ENCODE measurements at regions not wholly inside any gene's neighbourhood (a gene's known extent, or its start where the extent isn't known, plus 50 kb on each side); places are given as distances from the start of the nearest gene placed in this dataset.
A peak's percentile ranks its signal among the peaks of the same experiment; 100 is the strongest.
"Not testable (repeated sequence)": the region's sequence is repeated elsewhere in the genome, so short reads cannot be mapped to it uniquely, and the experiment has no call there.

DNA sequence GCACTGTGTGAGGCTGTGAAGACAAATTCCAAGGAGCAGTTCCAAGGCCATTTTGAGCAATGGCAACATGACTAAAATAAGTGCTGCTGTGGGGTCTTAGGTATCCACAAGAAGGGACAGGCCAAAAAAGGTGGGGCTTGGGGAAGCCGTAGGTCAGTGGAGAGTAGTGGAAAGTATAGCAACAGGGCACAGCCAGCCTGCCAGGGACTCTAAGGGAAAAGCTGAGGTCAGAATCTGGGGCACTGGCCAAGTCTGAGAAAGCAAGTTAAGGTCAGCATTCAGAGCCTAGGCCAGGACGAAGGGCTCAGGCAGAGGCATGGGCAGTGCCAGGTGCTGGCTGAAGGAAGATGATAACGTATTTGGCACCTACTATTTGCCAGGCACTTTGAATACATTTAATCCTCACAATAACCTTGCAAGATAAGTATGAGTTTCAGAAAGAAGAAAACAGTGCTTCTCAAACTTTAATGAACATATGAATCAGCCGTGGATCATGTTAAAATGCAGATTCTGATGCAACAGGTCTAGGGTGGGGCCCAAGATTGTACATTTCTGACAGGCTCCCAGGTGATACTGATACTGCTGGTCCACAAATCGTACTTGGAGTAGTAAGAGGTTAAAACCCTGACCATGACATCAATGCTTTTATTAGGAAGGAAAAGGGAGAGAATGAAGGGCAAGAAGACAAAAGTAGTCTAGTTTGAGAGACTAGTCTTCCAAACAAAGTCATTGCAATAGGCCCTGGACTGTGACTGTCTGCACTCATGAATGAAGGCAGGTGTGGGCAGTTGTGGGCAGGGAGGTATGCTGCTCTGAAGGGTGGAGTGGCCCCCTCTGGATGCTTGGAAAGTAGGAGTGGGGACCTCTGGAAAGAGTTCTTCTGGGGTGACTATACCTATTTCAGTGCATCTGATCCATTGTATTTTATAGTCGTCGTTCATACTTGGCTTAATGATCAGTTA lies 106.3 kb upstream of the ANKRD28 start:
- DNase-seq: no peak

DNA sequence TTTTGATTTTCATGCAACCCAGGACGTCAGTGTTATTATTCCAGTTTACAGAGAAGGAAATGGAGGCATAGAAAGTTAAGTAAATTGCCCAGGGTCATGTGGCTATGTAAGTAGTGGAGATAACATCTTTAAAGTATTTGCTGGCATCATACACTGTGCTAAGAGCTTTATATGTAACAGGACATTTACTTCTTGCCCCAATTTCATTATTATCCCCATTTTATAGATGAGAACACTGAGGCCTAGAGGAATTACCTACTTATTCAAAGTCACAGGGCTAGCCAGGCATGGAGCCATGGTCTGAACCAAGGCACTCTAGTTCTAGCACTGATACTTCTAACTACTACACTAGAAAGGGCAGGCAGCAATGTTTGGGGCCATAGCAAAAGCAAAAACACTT lies 107.3 kb upstream of the ANKRD28 start:
- DNase-seq: no peak

DNA sequence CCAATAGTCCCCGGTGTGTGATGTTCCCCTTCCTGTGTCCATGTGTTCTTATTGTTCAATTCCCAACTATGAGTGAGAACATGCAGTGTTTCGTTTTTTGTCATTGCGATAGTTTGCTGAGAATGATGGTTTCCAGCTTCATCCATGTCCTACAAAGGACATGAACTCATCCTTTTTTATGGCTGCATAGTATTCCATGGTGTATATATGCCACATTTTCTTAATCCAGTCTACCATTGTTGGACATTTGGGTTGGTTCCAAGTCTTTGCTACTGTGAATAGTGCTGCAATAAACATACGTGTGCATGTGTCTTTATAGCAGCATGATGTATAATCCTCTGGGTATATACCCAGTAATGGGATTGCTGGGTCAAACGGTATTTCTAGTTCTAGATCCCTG lies 109.6 kb upstream of the ANKRD28 start:
- DNase-seq: not testable (repeated sequence)

DNA sequence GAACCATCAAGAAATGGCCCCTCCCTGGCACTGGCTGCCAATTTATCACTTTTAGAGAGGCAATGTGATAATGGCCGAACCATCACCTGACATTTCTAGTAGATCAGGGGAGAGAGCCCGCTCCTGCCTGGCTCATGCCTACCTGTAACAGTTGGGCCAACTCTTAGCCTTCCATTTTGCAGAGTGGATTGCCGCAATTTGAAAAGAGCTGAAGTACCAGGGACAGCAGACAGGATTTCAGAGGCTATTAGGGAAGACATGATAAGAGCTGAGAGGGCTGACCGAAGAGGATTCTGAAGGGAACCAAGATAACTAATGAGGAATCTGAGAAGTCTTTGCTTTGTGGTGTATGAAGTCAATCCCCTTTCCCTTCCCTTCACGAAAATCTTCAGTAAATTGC lies 121.2 kb upstream of the ANKRD28 start:
- no peak for DNase-seq

DNA sequence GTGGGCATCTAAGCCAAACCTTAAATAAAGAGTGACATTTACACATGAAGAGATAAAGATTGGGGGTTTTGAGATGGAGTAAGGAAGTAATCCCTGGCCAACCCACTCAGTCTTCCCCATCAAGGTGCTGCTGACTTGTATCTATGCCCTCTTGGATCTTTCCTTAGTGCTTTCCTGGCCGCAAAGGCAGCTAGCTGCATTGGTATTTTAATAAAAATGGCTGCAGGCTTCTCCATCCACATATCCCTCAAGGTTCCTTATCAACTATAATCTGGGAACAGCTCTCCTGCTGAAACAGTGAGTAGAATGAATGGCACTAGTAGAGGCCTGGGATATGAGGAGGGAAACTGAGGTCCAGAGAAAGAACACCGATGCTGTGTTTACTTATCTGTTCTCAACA lies 122.2 kb upstream of the ANKRD28 start:
- DNase-seq: no peak

DNA sequence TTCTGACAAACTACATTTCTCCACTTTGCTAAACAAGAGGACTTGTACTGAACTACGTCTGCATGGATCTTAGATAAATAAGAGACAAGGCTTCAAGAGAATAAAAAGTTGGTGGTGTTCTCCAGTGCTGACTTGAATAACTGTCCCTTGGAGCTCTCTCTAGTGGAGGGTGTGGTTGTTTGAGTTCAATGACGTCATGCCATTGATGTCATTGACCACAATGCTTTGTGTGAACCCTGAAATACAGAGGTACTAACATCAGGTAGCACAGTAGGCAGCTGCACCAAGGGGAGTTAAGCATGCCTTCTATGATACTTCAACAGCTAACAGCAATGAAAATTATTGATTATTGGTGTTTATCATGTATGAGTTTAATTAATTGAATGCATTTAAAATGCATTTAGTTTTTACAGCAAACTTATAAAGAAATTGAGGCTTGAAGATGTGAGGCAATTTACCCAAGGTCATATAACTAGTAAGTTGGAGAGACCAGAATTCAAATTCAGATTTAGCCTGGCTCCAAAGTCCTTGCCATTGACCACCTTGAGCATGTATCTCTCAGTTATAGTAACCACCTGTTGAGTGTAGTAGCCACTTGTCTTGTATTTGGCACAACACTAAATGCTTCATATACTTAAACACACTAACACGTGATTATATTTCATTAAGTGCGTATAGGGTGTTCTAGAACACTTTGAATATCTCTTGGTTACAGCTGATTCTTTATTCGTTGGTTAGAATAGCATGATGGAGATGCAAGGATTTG lies 126.0 kb upstream of the ANKRD28 start:
- no peak for DNase-seq

DNA sequence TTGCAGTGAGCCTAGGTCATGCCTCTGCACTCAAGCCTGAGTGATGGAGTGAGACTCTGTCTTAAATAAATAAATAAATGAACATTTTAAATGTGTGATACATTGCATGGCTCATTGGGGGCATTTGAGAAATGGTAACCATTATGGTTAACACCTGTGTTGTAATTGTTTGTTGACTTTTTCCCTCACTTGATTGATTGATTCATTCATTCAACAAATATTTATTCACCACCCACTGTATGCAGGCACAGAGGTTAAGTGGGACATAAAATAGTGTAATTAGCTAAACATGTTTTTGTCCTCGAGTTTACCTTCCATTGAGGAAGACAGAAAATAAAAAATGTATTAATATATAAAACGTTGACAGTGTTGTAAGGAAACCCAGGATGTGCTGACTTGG lies 127.1 kb upstream of the ANKRD28 start:
- no peak for DNase-seq

DNA sequence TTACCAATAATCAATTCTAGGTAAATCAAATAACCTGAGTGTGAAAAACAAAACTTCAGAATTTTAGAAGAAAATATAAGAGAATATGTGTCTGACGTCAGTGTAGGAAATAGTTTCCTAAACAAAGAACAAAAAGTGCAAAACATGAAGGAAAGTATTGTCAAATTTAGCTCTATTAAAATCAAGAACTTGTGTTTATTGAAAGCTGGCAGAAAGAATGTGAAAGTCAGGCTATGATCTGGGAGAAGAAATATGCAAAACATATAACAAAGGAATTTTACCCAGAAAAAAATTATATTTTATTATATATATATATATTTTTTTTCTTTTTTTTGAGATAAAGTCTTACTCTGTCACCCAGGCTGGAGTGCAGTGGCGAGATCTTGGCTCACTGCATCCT lies 129.1 kb upstream of the ANKRD28 start:
- no peak for DNase-seq

DNA sequence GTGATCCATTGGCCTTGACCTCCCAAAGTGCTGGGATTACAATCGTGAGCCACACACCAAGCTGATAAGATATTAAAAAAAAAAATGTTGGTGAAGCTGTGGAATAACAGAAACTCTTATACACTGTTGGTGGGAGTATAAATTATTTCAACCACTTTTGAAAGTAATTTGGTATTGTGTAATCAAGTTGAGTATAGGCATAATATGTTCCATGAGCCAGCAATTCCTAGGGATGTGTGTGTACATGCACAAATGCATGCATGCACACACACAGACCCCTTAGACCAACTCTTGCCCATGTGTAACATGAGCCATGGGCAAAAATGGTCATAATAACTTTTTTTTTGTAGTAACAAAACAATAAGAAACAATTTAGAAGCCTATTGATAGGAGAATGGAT lies 130.2 kb upstream of the ANKRD28 start:
- no peak for DNase-seq

DNA sequence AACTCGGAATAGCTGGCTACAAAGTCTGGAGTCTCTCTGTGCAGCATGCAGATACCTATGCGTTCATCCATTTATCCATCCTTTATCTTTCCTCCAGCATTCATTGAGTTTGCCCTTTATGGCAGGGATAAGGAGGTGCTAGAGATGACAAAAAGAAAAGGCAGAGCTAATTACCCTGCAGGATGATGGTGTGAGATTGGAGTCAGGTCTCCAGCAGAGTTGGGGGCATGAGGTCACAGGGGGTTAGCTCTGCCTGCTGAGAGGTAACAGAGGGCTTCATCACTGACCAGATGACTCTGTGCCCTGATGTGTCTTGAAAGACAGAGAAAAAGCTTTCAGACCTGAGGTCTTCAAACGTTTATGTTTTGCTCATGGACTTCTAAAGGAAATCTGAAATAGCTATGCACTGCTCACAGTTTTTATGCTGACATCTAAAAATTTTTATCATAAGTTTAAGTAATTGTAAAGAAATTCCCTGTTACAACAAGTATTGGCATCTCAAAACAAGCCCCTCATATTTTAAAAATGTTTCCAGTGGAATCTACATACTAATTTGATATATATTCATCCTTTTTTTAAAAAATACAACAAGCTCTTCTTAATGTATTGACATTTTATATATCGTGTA lies 132.3 kb upstream of the ANKRD28 start:
- no peak for DNase-seq

DNA sequence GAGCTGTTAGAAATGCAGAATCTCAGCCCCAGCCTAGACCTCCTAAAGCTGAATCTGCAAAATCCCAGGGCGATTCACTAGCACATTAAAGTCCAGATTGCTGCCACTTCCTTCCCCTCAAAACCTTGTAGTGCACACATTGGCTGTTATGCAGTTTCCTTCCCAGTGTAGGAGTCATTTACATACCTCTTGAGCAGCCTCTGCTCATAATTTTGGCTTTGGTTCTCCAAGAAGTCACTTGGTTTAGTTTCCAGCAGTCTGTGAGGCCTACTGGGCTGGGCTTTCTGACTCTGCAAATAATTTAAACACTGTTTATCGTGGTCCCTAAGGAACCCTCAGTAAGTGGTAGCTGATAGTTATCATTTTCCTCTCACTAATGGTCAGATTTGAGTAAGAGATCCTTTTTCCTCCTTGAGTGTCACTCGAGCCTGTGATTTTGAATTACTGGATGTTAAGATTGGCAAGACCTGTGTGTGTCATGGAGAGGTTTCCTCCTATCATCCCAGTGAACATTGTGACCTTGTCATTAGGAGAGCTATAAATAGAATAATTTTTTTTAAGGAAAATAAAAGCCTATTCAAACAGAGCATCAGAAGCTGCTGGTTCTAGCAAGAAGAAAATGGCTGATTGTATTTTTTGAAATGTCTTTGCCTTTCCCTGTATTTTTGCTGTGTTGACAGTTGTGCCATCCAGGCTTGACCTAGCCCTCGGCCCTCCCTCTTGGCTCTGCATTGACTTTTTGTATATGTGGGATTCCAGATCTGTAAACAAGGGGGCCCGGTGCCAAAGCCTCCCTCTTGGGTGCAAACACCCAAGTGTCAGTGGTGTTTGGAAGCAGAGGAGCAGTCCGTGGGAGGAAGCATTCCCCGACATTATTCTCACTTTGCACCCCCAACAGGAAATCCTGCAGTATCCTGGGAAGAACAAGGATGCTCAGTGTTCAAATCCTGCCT lies 134.8 kb upstream of the ANKRD28 start:
- DNase-seq: no peak

DNA sequence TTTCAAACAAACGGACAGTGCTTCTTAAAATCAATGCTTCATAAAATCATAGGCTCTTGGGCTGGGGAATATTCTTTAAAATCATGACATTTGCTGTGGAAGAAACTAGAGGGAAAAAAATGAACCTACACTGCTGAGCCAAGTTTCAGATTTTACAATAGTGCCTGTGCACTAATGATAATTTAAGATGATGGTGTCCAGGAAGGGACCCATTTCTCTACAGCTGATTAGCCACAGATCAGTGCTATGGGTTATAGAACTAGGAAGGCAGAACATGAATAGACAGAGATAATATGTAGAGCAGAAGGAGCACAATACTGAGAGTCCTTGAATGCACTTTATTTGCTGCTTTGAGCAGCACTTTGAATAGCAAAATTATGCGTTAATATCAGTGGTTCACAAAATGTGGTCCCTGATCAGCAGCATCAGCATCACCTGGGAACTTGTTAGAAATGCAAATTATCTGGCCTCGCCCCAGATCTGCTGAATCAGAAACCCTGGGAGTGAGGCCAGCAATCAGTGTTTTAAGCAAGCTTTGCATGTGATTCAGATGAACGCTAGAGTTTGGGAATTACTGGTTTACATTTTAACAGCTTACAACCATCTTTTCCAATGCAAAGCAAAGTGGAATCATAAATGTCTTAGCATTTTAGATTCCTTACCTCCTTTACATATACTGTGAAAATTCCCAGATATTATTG lies 135.8 kb upstream of the ANKRD28 start:
- peak; percentile 43 to 51 for DNase-seq

DNA sequence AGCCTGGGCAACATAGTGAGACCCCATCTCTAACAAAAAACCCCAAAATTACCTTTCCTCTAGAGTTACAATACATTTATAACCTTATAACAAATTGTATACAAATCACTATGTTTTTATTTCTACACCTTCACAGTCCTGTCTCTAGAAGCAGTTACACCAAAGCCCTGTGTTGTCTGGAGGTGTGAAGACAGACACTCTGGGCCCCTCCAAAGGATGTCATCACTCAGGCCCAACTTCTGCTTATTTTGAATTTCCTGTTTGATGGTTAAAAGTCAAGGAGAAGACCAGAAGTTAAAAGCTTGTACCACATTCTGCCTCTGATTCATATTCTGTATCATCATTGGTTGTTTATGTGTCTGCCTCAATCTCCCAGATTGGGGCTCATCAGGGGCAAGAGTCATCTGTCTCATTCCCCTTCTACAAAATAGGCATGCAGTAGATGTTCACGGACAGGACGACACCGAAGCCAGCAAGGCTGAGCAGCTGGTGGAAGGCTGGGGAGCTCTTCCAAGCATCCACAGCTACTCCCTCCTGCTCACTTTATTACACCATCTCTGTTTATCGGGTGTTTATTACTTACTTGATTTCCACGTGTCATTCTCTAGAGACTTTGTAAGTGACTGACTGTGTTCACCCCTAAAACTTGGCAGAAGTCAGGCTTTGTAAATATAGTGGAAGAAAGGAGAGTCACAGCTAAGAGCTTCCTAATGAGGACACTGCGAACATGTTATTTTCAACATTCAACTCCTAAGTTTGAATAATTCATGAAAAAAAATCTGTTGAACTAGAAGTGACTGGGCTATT lies 136.8 kb upstream of the ANKRD28 start:
- DNase-seq: no peak

DNA sequence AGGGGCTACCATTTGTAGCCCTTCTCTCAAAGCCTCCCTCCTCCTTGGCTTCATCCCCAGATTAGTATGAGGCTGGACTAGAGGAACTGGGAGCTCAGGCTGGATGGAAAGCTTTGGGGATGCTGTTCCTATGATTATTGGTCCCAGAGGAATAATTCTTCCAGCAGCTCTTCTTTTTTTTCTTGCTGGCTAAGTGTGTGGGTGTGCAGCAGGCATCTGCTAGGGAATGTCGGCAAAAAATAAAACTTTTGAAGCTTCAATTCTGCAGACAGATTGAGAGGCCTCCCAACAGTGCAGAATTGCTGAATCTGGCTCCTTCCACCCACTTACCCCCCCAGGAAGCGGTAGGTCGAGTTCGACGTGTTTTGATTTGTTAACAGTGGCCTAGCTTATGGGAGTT lies 138.5 kb upstream of the ANKRD28 start:
- DNase-seq: no peak

DNA sequence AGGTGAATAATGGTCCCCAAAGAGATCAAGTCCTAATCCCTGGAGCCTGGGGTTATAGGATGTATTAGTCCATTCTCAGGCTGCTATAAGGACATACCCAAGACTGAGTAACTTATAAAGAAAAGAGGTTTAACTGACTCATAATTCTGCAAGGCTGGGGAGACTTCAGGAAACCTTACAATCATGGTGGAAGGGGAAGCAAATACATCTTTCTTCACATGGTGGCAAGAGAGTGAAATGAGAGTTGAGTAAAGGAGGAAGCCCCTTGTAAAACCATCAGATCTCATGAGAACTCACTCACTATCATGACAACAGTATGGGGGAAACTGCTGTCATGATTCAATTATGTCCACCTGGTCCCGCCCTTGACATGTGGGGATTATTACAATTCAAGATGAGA lies 142.9 kb upstream of the ANKRD28 start:
- no peak for DNase-seq

DNA sequence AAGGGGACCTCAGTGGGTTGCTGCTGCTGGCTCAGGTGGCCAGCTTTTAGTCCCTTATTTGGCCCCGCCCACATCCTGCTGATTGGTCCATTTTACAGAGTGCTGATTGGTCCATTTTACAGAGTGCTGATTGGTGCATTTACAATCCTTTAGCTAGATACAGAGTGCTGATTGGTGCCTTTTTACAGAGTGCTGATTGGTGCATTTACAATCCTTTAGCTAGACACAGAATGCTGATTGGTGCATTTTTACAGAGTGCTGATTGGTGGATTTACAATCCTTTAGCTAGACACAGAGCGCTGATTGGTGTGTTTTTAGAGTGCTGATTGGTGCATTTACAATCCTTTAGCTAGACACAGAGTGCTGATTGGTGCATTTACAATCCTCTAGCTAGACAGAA lies 143.7 kb upstream of the ANKRD28 start:
- DNase-seq: not testable (repeated sequence)

DNA sequence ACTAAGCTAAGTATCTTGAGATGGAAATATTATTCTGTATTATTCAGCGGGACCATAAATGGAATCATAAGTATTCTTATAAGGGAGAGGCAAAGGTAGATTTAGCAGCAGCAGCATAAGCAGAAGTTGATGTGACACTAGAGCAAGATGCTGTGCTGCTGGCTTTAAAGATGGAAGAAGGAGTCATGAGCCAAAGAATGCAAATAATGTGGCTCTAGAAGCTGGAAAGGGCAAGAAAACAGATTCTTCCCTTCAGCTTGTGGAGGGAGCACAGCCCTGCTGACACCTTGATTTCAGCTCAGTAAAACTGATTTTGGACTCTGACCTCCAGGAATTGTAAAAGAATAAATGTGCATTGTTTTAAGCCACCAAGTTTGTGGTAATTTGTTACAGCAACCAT lies 144.2 kb upstream of the ANKRD28 start:
- no peak for DNase-seq

DNA sequence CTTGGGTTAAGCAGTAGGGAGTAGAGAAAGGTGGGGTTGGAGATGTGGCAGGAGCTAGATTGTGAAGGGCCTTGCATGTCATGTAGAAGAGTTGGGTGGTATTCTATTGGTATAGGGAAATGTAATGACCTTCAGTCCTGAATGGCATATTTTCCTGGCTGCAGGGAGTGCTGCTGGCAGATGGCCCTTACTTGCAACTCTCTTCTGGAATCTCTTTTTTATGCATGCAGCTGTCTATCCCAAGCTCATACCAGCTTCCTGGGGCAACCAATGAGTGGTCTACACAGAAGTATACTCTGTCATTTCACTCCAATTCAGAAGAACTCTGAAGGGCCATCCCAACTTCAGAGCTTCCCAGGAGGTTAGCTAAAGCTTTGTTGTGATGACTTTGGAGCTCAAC lies 144.7 kb upstream of the ANKRD28 start:
- no peak for DNase-seq

DNA sequence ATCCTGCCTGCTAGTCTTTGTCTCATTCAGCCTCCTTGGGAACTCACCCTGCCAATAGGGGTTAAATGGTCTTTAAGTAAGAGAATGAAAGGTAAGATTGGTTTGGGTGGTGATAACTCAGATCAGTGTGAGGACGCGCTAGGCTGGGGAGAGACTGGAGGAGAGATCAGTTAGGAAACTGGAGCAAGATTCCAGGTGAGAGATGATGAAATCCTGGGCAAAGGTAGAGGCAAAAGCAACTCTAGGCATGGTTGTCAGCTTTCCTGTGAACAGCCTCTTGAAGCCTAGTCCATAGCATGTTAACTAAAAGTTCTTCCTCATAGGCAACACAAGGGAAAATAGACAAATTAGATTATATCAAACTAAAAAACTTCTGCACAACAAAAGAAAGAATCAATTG lies 145.2 kb upstream of the ANKRD28 start:
- no peak for DNase-seq

DNA sequence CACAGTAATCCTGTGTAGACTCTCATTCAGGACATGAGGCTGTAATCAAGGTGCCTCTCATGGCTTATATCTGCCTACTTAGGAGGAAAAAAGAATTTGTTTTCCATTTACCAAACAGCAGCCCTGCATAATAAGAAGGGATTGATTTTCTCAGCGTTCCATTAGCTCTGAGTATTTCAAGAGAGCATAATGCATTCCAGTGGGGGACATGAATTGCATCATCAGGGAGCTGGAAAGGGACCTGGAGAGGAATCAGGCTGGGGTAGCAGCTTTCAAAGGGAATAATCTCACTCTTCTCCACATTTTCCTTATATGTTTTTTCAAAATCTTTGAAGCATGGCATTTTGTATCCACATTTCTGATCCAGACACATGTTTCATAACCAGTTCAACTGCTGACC lies 150.6 kb upstream of the ANKRD28 start:
- no peak for DNase-seq

Data from NCI-H526 (cell line).